ENCODE measurements at regions not wholly inside any gene's neighbourhood (a gene's known extent, or its start where the extent isn't known, plus 50 kb on each side); places are given as distances from the start of the nearest gene placed in this dataset.

- no peak overlapping the region for H3K27ac ChIP-seq
- no peak overlapping the region for H3K4me2 ChIP-seq
- TF ChIP-seq POLR2AphosphoS2 (conservative IDR thresholded peaks at IDR 0.05; ENCODE audit: low read length) (no peak), ZC3H11A (IDR thresholded peaks at IDR 0.05) (no peak), FOXS1 (CRISPR knock-in tag; IDR thresholded peaks at IDR 0.05) (no peak)
- TF ChIP-seq, protein P1, sequence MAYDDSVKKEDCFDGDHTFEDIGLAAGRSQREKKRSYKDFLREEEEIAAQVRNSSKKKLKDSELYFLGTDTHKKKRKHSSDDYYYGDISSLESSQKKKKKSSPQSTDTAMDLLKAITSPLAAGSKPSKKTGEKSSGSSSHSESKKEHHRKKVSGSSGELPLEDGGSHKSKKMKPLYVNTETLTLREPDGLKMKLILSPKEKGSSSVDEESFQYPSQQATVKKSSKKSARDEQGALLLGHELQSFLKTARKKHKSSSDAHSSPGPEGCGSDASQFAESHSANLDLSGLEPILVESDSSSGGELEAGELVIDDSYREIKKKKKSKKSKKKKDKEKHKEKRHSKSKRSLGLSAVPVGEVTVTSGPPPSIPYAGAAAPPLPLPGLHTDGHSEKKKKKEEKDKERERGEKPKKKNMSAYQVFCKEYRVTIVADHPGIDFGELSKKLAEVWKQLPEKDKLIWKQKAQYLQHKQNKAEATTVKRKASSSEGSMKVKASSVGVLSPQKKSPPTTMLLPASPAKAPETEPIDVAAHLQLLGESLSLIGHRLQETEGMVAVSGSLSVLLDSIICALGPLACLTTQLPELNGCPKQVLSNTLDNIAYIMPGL (CRISPR knock-in tag; IDR thresholded peaks at IDR 0.05; ENCODE audit: borderline replicate concordance) = no peak
- DNase-seq (ENCODE audit: low read depth in 1 of 2, low spot score in 1 of 2) (no peak), ATAC-seq (no peak), FAIRE-seq (no peak)
- CTCF ChIA-PET = no interaction called here
- POLR2A ChIA-PET = no interaction called here
- H3K4me1 ChIP-seq = no peaks in the 10 kb centered on the region
- no peaks in the 10 kb centered on the region for H3K9me3 ChIP-seq
- no peak overlapping the region for H3K4me3 ChIP-seq
- WGBS (ENCODE audit: missing lambda C conversion rate) = 32% methylated on average over 1 of the region's 1 CpG
Observed at GRCh38 chr2:185222311-185222710, 516.3 kb upstream of the FSIP2 start.

- no peaks in the 10 kb centered on the region for H3K4me1 ChIP-seq
- ChIA-PET POLR2A (no interaction called here), CTCF (no interaction called here)
- TF ChIP-seq JUN (IDR thresholded peaks at IDR 0.05) = no peak
- TF ChIP-seq MAX (IDR thresholded peaks at IDR 0.05) = no peak
- TF ChIP-seq NR3C1 (IDR thresholded peaks at IDR 0.05) = no peak
- no peak for TF ChIP-seq FOSL2 (IDR thresholded peaks at IDR 0.05)
- no peak for TF ChIP-seq FOSL2 (CRISPR knock-in tag; IDR thresholded peaks at IDR 0.05)
- 43% methylated on average over 3 of the region's 3 CpGs for WGBS (ENCODE audit: missing lambda C conversion rate)
- no peak overlapping the region for H3K4me2 ChIP-seq
- no peaks in the 10 kb centered on the region for H3K9me3 ChIP-seq
- ATAC-seq = no peak
- H3K27ac ChIP-seq = no peak overlapping the region
- no peak for DNase-seq (ENCODE audit: low read depth in 1 of 2, low spot score in 1 of 2)
- H3K4me3 ChIP-seq = no peak overlapping the region
- no peak for FAIRE-seq
Observed at GRCh38 chr2:185227391-185227790, 511.2 kb upstream of the FSIP2 start.

DNA sequence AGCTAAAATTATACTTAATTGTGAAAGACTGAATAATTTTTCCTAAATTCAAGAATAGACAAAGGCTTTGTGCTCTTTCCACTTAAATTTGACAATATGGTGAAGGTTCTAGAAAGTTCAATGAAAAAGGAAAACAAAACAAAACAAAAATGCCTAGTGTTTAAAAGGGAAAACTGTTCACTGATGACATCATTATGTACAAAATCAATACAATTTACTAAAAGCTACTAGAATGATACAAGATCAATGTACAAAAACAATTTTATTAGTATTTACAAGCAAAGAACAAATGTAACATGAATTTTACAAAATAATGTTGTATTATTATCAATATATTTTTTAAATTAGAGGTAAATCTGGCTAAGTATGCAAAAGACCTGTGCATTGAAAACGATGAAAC is 499.1 kb upstream of the FSIP2 start:
- Histone ChIP-seq H3K4me2 (no peak overlapping the region), H3K9me3 (peaks cover 4% of the 10 kb centered on the region; the same call in 1 of the 3 replicates), H3K27ac (no peak overlapping the region), H3K4me3 (no peak overlapping the region), H3K4me1 (no peaks in the 10 kb centered on the region)
- ATAC-seq (no peak), FAIRE-seq (no peak), DNase-seq (ENCODE audit: low read depth in 1 of 2, low spot score in 1 of 2) (no peak)
- CTCF ChIA-PET = no interaction called here
- POLR2A ChIA-PET = no interaction called here
- TF ChIP-seq CBX2 (IDR thresholded peaks at IDR 0.05; ENCODE audit: borderline replicate concordance, low read depth) (no peak), NPAS2 (CRISPR knock-in tag; IDR thresholded peaks at IDR 0.05; ENCODE audit: borderline replicate concordance) (no peak), SREBF2 (IDR thresholded peaks at IDR 0.05) (no peak), USF2 (IDR thresholded peaks at IDR 0.05) (no peak), MAX (IDR thresholded peaks at IDR 0.05) (no peak), BHLHE40 (IDR thresholded peaks at IDR 0.05; ENCODE audit: low read depth, low read length) (no peak), RAD21 (conservative IDR thresholded peaks at IDR 0.05 in 1 of 2, IDR thresholded peaks at IDR 0.05 in 1 of 2) (no peak), NFE2L2 (conservative IDR thresholded peaks at IDR 0.05; ENCODE audit: low read length) (no peak)
- 3% methylated on average over 1 of the region's 1 CpG for WGBS (ENCODE audit: missing lambda C conversion rate)

- DNase-seq (ENCODE audit: low read depth in 1 of 2, low spot score in 1 of 2) (no peak), ATAC-seq (no peak), FAIRE-seq (no peak)
- no peak overlapping the region for H3K4me3 ChIP-seq
- POLR2A ChIA-PET = no interaction called here
- H3K4me1 ChIP-seq = no peaks in the 10 kb centered on the region
- WGBS (ENCODE audit: missing lambda C conversion rate) = 43% methylated on average over 4 of the region's 4 CpGs
- H3K4me2 ChIP-seq = no peak overlapping the region
- no peak overlapping the region for H3K27ac ChIP-seq
- H3K9me3 ChIP-seq = peaks cover 3% of the 10 kb centered on the region; the same call in 2 of the 3 replicates
- CTCF ChIA-PET = no interaction called here
- TF ChIP-seq JUNB (IDR thresholded peaks at IDR 0.05) (no peak), RAD21 (conservative IDR thresholded peaks at IDR 0.05 in 1 of 2, IDR thresholded peaks at IDR 0.05 in 1 of 2) (no peak), HDAC2 (IDR thresholded peaks at IDR 0.05) (no peak), JUN (IDR thresholded peaks at IDR 0.05) (no peak), MAZ (IDR thresholded peaks at IDR 0.05; ENCODE audit: borderline replicate concordance, low read depth, low read length) (no peak), HOXB5 (CRISPR knock-in tag; IDR thresholded peaks at IDR 0.05) (no peak), RNF2 (IDR thresholded peaks at IDR 0.05; ENCODE audit: borderline replicate concordance, low read depth) (no peak), ATOH8 (CRISPR knock-in tag; IDR thresholded peaks at IDR 0.05; ENCODE audit: low read depth) (no peak), BCL3 (IDR thresholded peaks at IDR 0.05) (no peak)
- TF ChIP-seq, protein P2, sequence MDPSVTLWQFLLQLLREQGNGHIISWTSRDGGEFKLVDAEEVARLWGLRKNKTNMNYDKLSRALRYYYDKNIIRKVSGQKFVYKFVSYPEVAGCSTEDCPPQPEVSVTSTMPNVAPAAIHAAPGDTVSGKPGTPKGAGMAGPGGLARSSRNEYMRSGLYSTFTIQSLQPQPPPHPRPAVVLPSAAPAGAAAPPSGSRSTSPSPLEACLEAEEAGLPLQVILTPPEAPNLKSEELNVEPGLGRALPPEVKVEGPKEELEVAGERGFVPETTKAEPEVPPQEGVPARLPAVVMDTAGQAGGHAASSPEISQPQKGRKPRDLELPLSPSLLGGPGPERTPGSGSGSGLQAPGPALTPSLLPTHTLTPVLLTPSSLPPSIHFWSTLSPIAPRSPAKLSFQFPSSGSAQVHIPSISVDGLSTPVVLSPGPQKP (IDR thresholded peaks at IDR 0.05; ENCODE audit: low read depth, low read length) = no peak
- TF ChIP-seq, protein P1 (CRISPR knock-in tag; IDR thresholded peaks at IDR 0.05; ENCODE audit: borderline replicate concordance) = no peak
Observed at GRCh38 chr2:185240796-185241195, 497.8 kb upstream of the FSIP2 start.

Measured in A549 (cell line).